A549 (cell line): ENCODE measurements at regions not wholly inside any gene's neighbourhood (a gene's known extent, or its start where the extent isn't known, plus 50 kb on each side); places are given as distances from the start of the nearest gene placed in this dataset.

Experiments used
- ATAC-seq, 2 experiments: fragments of 200-7000 bp in 1 of 2; fragments of >200 bp in 1 of 2; cut with Nextera tagmentation in 1 of 2; cut with Tn5 transposase in 1 of 2; 3 replicates each; pipeline versions ENCODE4 v1.8.0 to v1.9.1; 2018 to 2020; ENCODE audit warnings: mild to moderate bottlenecking in 1 of 2, moderate library complexity in 1 of 2
- CTCF ChIA-PET: fragments of 300-600 bp; sonication (Branson Sonifier 250); formaldehyde crosslinking; extraction: SDS; loops from one replicate; lab custom pipeline; 2021; ENCODE audit warnings: antibody characterized with exemption, inconsistent platforms; lab: Yijun Ruan, JAX
- POLR2A ChIA-PET: fragments of 350-600 bp; formaldehyde crosslinking; extraction: SDS; loops from one replicate; lab custom pipeline; 2021; ENCODE audit warnings: antibody characterized with exemption, inconsistent platforms; lab: Yijun Ruan, JAX
- DNase-seq, 2 experiments: peaks; one replicate each; pipeline versions ENCODE4 v3.0.0 to v3.0.0-alpha.2; 2011 to 2016; ENCODE audit warnings: low read depth in 1 of 2, low spot score in 1 of 2
- FAIRE-seq: peaks from 2 replicates; lab custom pipeline; 2011; peaks lifted over from hg19 to GRCh38; lab: Jason Lieb, UNC
- H3K27ac ChIP-seq, 2 experiments: fragments of >200 bp; sonication (Bioruptor Twin); formaldehyde crosslinking; 3 replicates each; pipeline ENCODE4 v1.5.1; 2016 to 2017
- H3K4me1 ChIP-seq: fragments of >200 bp; sonication (Bioruptor Twin); formaldehyde crosslinking; 3 replicates; pipeline ENCODE4 v1.6.1; 2016
- H3K4me2 ChIP-seq: fragments of >200 bp; sonication (Bioruptor Twin); formaldehyde crosslinking; 3 replicates; pipeline ENCODE4 v1.6.1; 2016
- H3K4me3 ChIP-seq: fragments of >200 bp; sonication (Bioruptor Twin); formaldehyde crosslinking; 3 replicates; pipeline ENCODE4 v1.5.1; 2016
- H3K9me3 ChIP-seq: fragments of >200 bp; sonication (Bioruptor Twin); formaldehyde crosslinking; 3 replicates; pipeline ENCODE4 v1.6.1; 2016
- BCL3 ChIP-seq: fragments of >200 bp; sonication (Bioruptor Twin); formaldehyde crosslinking; IDR thresholded peaks from 3 replicates; pipeline ENCODE4 v1.6.1; 2016
- CBX2 ChIP-seq: fragments of 200-600 bp; sonication (generic); IDR thresholded peaks from 2 replicates; pipeline ENCODE4 v1.6.1; 2016; ENCODE audit warnings: low read depth, mild to moderate bottlenecking, borderline replicate concordance
- CEBPB ChIP-seq, 2 experiments: fragments of >200 bp in 1 of 2; sonication (Bioruptor Twin) in 1 of 2; formaldehyde crosslinking in 1 of 2; IDR thresholded peaks; 2 replicates each; pipeline ENCODE4 v1.6.1; 2012 to 2016
- CHD2 ChIP-seq: fragments of 150-350 bp; IDR thresholded peaks from 2 replicates; pipeline ENCODE4 v1.6.1; 2014; ENCODE audit warnings: low read length; ENCODE audit not compliant: partially characterized antibody
- EP300 ChIP-seq, 2 experiments: fragments of >200 bp; sonication (Bioruptor Twin); formaldehyde crosslinking; IDR thresholded peaks; 2 replicates in 1 of 2; 3 replicates in 1 of 2; pipeline ENCODE4 v1.6.1; 2016 to 2017
- ESRRA ChIP-seq: fragments of 150-350 bp; IDR thresholded peaks from 2 replicates; pipeline ENCODE4 v1.6.1; 2014; ENCODE audit warnings: mild to moderate bottlenecking, low read length, borderline replicate concordance
- FOSB ChIP-seq: fragments of 250-450 bp; sonication (Bioruptor Pico); IDR thresholded peaks from 2 replicates; pipeline ENCODE4 v1.5.0; 2020; ENCODE audit warnings: mild to moderate bottlenecking, moderate library complexity
- FOSL2 ChIP-seq, 2 experiments: fragments of 450-650 bp in 1 of 2; fragments of >200 bp in 1 of 2; sonication (Bioruptor Twin) in 1 of 2; formaldehyde crosslinking; IDR thresholded peaks; 2 replicates each; pipeline versions ENCODE4 v1.5.0 to v1.6.1; 2016 to 2020; ENCODE audit warnings: mild to moderate bottlenecking in 1 of 2, moderate library complexity in 1 of 2
- GATA3 ChIP-seq: IDR thresholded peaks from 2 replicates; pipeline ENCODE4 v1.6.1; 2012; ENCODE audit warnings: borderline replicate concordance
- HEYL ChIP-seq: fragments of 250-450 bp; sonication (Bioruptor Pico); IDR thresholded peaks from 2 replicates; pipeline ENCODE4 v1.8.0; 2021; ENCODE audit warnings: mild to moderate bottlenecking, moderate library complexity
- HOXB13 ChIP-seq: fragments of 250-450 bp; sonication (Bioruptor Pico); IDR thresholded peaks from 2 replicates; pipeline ENCODE4 v1.5.0; 2020; ENCODE audit warnings: low read depth, mild to moderate bottlenecking, moderate library complexity
- JUNB ChIP-seq: fragments of >200 bp; sonication (Bioruptor Twin); formaldehyde crosslinking; IDR thresholded peaks from 2 replicates; pipeline ENCODE4 v1.6.1; 2016
- MYC ChIP-seq: IDR thresholded peaks from 2 replicates; pipeline ENCODE4 v1.6.1; 2012; ENCODE audit warnings: mild to moderate bottlenecking, inconsistent platforms, low read length, improper control_type of control experiment, borderline replicate concordance
- PBX3 ChIP-seq: IDR thresholded peaks from 2 replicates; pipeline ENCODE4 v1.6.1; 2012
- PHF8 ChIP-seq: fragments of 200-600 bp; sonication (generic); IDR thresholded peaks from 2 replicates; pipeline ENCODE4 v1.6.1; 2016; ENCODE audit warnings: low read depth, mild to moderate bottlenecking, antibody characterized with exemption, moderate library complexity, borderline replicate concordance
- POLR2A ChIP-seq: IDR thresholded peaks from 2 replicates; pipeline ENCODE4 v1.6.1; 2012; ENCODE audit warnings: mild to moderate bottlenecking, low read length
- POLR2AphosphoS2 ChIP-seq: conservative IDR thresholded peaks from 2 replicates; pipeline ENCODE4 v1.6.1; 2012; ENCODE audit warnings: low read length, improper control_type of control experiment, inconsistent platforms
- RARB ChIP-seq: fragments of 250-450 bp; sonication (Bioruptor Pico); IDR thresholded peaks from 2 replicates; pipeline ENCODE4 v1.8.0; 2021; ENCODE audit warnings: mild to moderate bottlenecking, moderate library complexity
- RCOR1 ChIP-seq: fragments of 150-350 bp; IDR thresholded peaks from 2 replicates; pipeline ENCODE4 v1.6.1; 2014; ENCODE audit warnings: antibody characterized with exemption, low read length, low read depth
- REST ChIP-seq: fragments of 200-600 bp; sonication (generic); IDR thresholded peaks from 2 replicates; pipeline ENCODE4 v1.6.1; 2016; ENCODE audit warnings: antibody characterized with exemption, mild to moderate bottlenecking, moderate library complexity
- RNF2 ChIP-seq: fragments of 200-600 bp; sonication (generic); IDR thresholded peaks from 2 replicates; pipeline ENCODE4 v1.6.1; 2016; ENCODE audit warnings: low read depth, mild to moderate bottlenecking, antibody characterized with exemption, moderate library complexity, borderline replicate concordance
- SREBF2 ChIP-seq: fragments of 450-650 bp; IDR thresholded peaks from 2 replicates; pipeline ENCODE4 v1.6.1; 2014; ENCODE audit warnings: mild to moderate bottlenecking, moderate library complexity
- TP53 ChIP-seq: fragments of 250-450 bp; sonication (Bioruptor Pico); IDR thresholded peaks from 2 replicates; pipeline ENCODE4 v1.5.0; 2021; ENCODE audit warnings: mild to moderate bottlenecking, moderate library complexity
- USF2 ChIP-seq: fragments of 450-650 bp; IDR thresholded peaks from 2 replicates; pipeline ENCODE4 v1.6.1; 2014; ENCODE audit warnings: antibody characterized with exemption
- ZFP36 ChIP-seq: fragments of 450-650 bp; IDR thresholded peaks from 2 replicates; pipeline ENCODE4 v1.6.1; 2014; ENCODE audit warnings: borderline replicate concordance; ENCODE audit not compliant: partially characterized antibody
- WGBS: methylation state at CpG from one replicate; pipeline ENCODE4 v1.1.6; 2017; ENCODE audit errors: missing lambda C conversion rate; 5-methylcytosine and 5-hydroxymethylcytosine counted together

- Histone ChIP-seq H3K4me1 (no peaks in the 10 kb centered on the region), H3K27ac (no peak overlapping the region), H3K9me3 (no peaks in the 10 kb centered on the region), H3K4me2 (no peak overlapping the region), H3K4me3 (no peak overlapping the region)
- no peak for ATAC-seq
- CTCF ChIA-PET = no interaction called here
- POLR2A ChIA-PET = no interaction called here
- no peak for FAIRE-seq
- no peak for DNase-seq
- no peak for TF ChIP-seq GATA3
- TF ChIP-seq SREBF2 = no peak
- no peak for TF ChIP-seq TP53 (CRISPR knock-in tag)
- no peak for TF ChIP-seq FOSL2 (IDR thresholded peaks at IDR 0.05)
- TF ChIP-seq FOSL2 (CRISPR knock-in tag; IDR thresholded peaks at IDR 0.05) = no peak
- no peak for TF ChIP-seq POLR2AphosphoS2
- WGBS = 27% methylated on average over 1 of the region's 1 CpG
Measured at GRCh38 chr13:103618151-103618550, 551.9 kb upstream of the SLC10A2 start.

GRCh38 chr13:103615771-103616170 lies 549.6 kb upstream of the SLC10A2 start:
- no peaks in the 10 kb centered on the region for H3K4me1 ChIP-seq
- ChIA-PET POLR2A (no interaction called here), CTCF (no interaction called here)
- 73% methylated on average over 4 of the region's 4 CpGs for WGBS
- FAIRE-seq (no peak), DNase-seq (no peak), ATAC-seq (no peak)
- H3K4me2 ChIP-seq = no peak overlapping the region
- no peak overlapping the region for H3K4me3 ChIP-seq
- H3K27ac ChIP-seq = no peak overlapping the region
- H3K9me3 ChIP-seq = no peaks in the 10 kb centered on the region
- TF ChIP-seq JUNB (no peak), SREBF2 (no peak), PBX3 (no peak), CBX2 (no peak)

GRCh38 chr13:103614761-103615160 lies 548.5 kb upstream of the SLC10A2 start:
- Histone ChIP-seq H3K4me3 (no peak overlapping the region), H3K4me1 (no peaks in the 10 kb centered on the region), H3K27ac (no peak overlapping the region), H3K9me3 (no peaks in the 10 kb centered on the region), H3K4me2 (no peak overlapping the region)
- FAIRE-seq = no peak
- ChIA-PET POLR2A (no interaction called here), CTCF (no interaction called here)
- no peak for TF ChIP-seq ZFP36
- no peak for TF ChIP-seq RCOR1
- TF ChIP-seq HEYL (CRISPR knock-in tag) = no peak
- no peak for TF ChIP-seq RARB (CRISPR knock-in tag)
- no peak for TF ChIP-seq EP300 (IDR thresholded peaks at IDR 0.05)
- TF ChIP-seq CHD2 = no peak
- no peak for TF ChIP-seq CEBPB (IDR thresholded peaks at IDR 0.05)
- TF ChIP-seq PBX3 = no peak
- no peak for TF ChIP-seq FOSB (CRISPR knock-in tag)
- TF ChIP-seq REST = no peak
- TF ChIP-seq MYC = no peak
- TF ChIP-seq POLR2A = no peak
- TF ChIP-seq SREBF2 = no peak
- no peak for TF ChIP-seq PHF8
- TF ChIP-seq BCL3 = no peak
- no peak for TF ChIP-seq RNF2
- TF ChIP-seq GATA3 = no peak
- no peak for TF ChIP-seq USF2
- no peak for TF ChIP-seq HOXB13 (CRISPR knock-in tag)
- no peak for TF ChIP-seq ESRRA
- DNase-seq = no peak
- ATAC-seq = no peak
